ENCODE measurements at regions not wholly inside any gene's neighbourhood (a gene's known extent, or its start where the extent isn't known, plus 50 kb on each side); places are given as distances from the start of the nearest gene placed in this dataset.

GRCh38 chr10:83937826-83938225, 201.5 kb upstream of the GHITM start:
- H3K4me1 Mint-ChIP-seq (ENCODE audit: low read depth): no peaks in the 10 kb centered on the region
- TF ChIP-seq CTCF (IDR thresholded peaks at IDR 0.05): no peak
- H3K9me3 Mint-ChIP-seq: peaks cover 37% of the 10 kb centered on the region
- H3K36me3 Mint-ChIP-seq (ENCODE audit: low read depth): no peaks in the 10 kb centered on the region; the same call in 1 of the 2 replicates
- H3K4me3 Mint-ChIP-seq: no peak overlapping the region
- no peak for DNase-seq
- H3K27ac Mint-ChIP-seq: no peak overlapping the region
- peaks cover 2% of the 10 kb centered on the region; the same call in 1 of the 2 replicates for H3K27me3 Mint-ChIP-seq (ENCODE audit: insufficient read depth)

- H3K36me3 Mint-ChIP-seq (ENCODE audit: low read depth): no peaks in the 10 kb centered on the region; the same call in 1 of the 2 replicates
- no peak for TF ChIP-seq CTCF (IDR thresholded peaks at IDR 0.05)
- H3K4me1 Mint-ChIP-seq (ENCODE audit: low read depth): no peaks in the 10 kb centered on the region
- H3K9me3 Mint-ChIP-seq: peaks cover 28% of the 10 kb centered on the region
- no peak for DNase-seq
- H3K27ac Mint-ChIP-seq: no peak overlapping the region
- peaks cover 2% of the 10 kb centered on the region; the same call in 1 of the 2 replicates for H3K27me3 Mint-ChIP-seq (ENCODE audit: insufficient read depth)
- no peak overlapping the region for H3K4me3 Mint-ChIP-seq
Measured at GRCh38 chr10:83941189-83941588, 198.1 kb upstream of the GHITM start.

GRCh38 chr10:83942410-83942809, 196.9 kb upstream of the GHITM start:
- Mint-ChIP-seq H3K27ac (no peak overlapping the region), H3K4me3 (no peak overlapping the region)

GRCh38 chr10:83943049-83943448, 196.3 kb upstream of the GHITM start:
- H3K36me3 Mint-ChIP-seq (ENCODE audit: low read depth): no peaks in the 10 kb centered on the region; the same call in 1 of the 2 replicates

More at GRCh38 chr10:83942410-83942809, 196.9 kb upstream of the GHITM start:
- Mint-ChIP-seq H3K4me1 (ENCODE audit: low read depth) (no peaks in the 10 kb centered on the region), H3K36me3 (ENCODE audit: low read depth) (no peaks in the 10 kb centered on the region; the same call in 1 of the 2 replicates), H3K9me3 (peaks cover 39% of the 10 kb centered on the region), H3K27me3 (ENCODE audit: insufficient read depth) (peaks cover 5% of the 10 kb centered on the region; the same call in 1 of the 2 replicates)
- DNase-seq: no peak
- no peak for TF ChIP-seq CTCF (IDR thresholded peaks at IDR 0.05)

GRCh38 chr10:83943920-83944319, 195.4 kb upstream of the GHITM start:
- peaks cover 28% of the 10 kb centered on the region for H3K9me3 Mint-ChIP-seq
- H3K27ac Mint-ChIP-seq: no peak overlapping the region
- H3K27me3 Mint-ChIP-seq (ENCODE audit: insufficient read depth): peaks cover 5% of the 10 kb centered on the region; the same call in 1 of the 2 replicates
- H3K4me3 Mint-ChIP-seq: no peak overlapping the region
- no peak for DNase-seq
- H3K4me1 Mint-ChIP-seq (ENCODE audit: low read depth): no peaks in the 10 kb centered on the region
- no peak for TF ChIP-seq CTCF (IDR thresholded peaks at IDR 0.05)
- no peaks in the 10 kb centered on the region; the same call in 1 of the 2 replicates for H3K36me3 Mint-ChIP-seq (ENCODE audit: low read depth)

More at GRCh38 chr10:83943049-83943448, 196.3 kb upstream of the GHITM start:
- Mint-ChIP-seq H3K27ac (no peak overlapping the region), H3K27me3 (ENCODE audit: insufficient read depth) (peaks cover 5% of the 10 kb centered on the region; the same call in 1 of the 2 replicates), H3K9me3 (peaks cover 33% of the 10 kb centered on the region), H3K4me1 (ENCODE audit: low read depth) (no peaks in the 10 kb centered on the region), H3K4me3 (no peak overlapping the region)
- no peak for DNase-seq
- TF ChIP-seq CTCF (IDR thresholded peaks at IDR 0.05): no peak
